Transverse colon (tissue), 4 donors: ENCODE measurements at regions not wholly inside any gene's neighbourhood (a gene's known extent, or its start where the extent isn't known, plus 50 kb on each side); places are given as distances from the start of the nearest gene placed in this dataset.

Source experiments
- DNase-seq: peaks from one replicate; pipeline ENCODE4 v3.0.0-alpha.2; 2019
- H3K27ac ChIP-seq, 4 donors: fragments of 200-600 bp; sonication (generic); 2 replicates each; pipeline ENCODE4 v1.5.1; 2016 to 2018; ENCODE audit warnings: inconsistent platforms in 4 of 4
- H3K27me3 ChIP-seq: fragments of 200-600 bp; sonication (generic); 2 replicates; pipeline ENCODE4 v1.5.1; 2017; ENCODE audit warnings: inconsistent platforms
- H3K36me3 ChIP-seq, 4 donors: fragments of 200-600 bp; sonication (generic); 2 replicates each; pipeline ENCODE4 v1.5.1; 2017 to 2019; ENCODE audit warnings: inconsistent platforms in 4 of 4
- H3K4me1 ChIP-seq, 4 donors: fragments of 200-600 bp; sonication (generic); 2 replicates each; pipeline ENCODE4 v1.5.1; 2017 to 2020; ENCODE audit warnings: inconsistent platforms in 4 of 4
- H3K4me3 ChIP-seq, 4 donors: fragments of 200-600 bp; sonication (generic); 1 replicate in 1 of 4; 2 replicates in 3 of 4; pipeline versions ENCODE4 v1.5.1 to v1.6.1; 2017 to 2019; ENCODE audit warnings: inconsistent platforms in 4 of 4
- H3K9me3 ChIP-seq, 2 donors: fragments of 200-600 bp; sonication (generic); 2 replicates each; pipeline ENCODE4 v1.5.1; 2017 to 2019; ENCODE audit warnings: inconsistent platforms in 2 of 2
- CTCF ChIP-seq, 5 experiments: fragments of 200-600 bp in 3 of 5; fragments of 450-650 bp in 2 of 5; sonication (generic) in 3 of 5; IDR thresholded peaks; 1 replicate in 2 of 5; 2 replicates in 3 of 5; pipeline ENCODE4 v1.5.1; 2016 to 2017; ENCODE audit warnings: antibody characterized with exemption in 5 of 5, inconsistent platforms in 3 of 5, mild to moderate bottlenecking in 2 of 5, moderate library complexity in 1 of 5
- EP300 ChIP-seq: sonication (generic); formaldehyde crosslinking; IDR thresholded peaks from one replicate; pipeline ENCODE4 v1.6.1; 2017; ENCODE audit warnings: antibody characterized with exemption, low read depth
- POLR2A ChIP-seq: fragments of 450-650 bp; IDR thresholded peaks from one replicate; pipeline ENCODE4 v1.6.1; 2016; ENCODE audit warnings: antibody characterized with exemption, mild to moderate bottlenecking, moderate library complexity
- POLR2AphosphoS5 ChIP-seq, 3 donors: sonication (generic); formaldehyde crosslinking; IDR thresholded peaks; one replicate each; pipeline ENCODE4 v1.6.1; 2016; ENCODE audit warnings: antibody characterized with exemption in 3 of 3
- WGBS, 2 donors: methylation state at CpG; one replicate each; pipeline ENCODE4 v1.1.5; 2018; ENCODE audit warnings: low coverage in 1 of 2; 5-methylcytosine and 5-hydroxymethylcytosine counted together
- in situ Hi-C, 4 donors: fragments of 200-750 bp; cut with MboI; loops; one replicate each; pipeline versions ENCODE4 v1.15.0 to v1.15.1; 2017; ENCODE audit warnings: low sequenced_read_pairs in 3 of 4, low pct_ligation_motif_present in 1 of 4, low pct_unique_long_range_greater_than_20kb in 1 of 4
- intact Hi-C: fragments of 100-400 bp; cut with DNase I; formaldehyde crosslinking; loops from one replicate; pipeline ENCODE4 v1.15.1; 2023; ENCODE audit warnings: low total_unique reads

DNA sequence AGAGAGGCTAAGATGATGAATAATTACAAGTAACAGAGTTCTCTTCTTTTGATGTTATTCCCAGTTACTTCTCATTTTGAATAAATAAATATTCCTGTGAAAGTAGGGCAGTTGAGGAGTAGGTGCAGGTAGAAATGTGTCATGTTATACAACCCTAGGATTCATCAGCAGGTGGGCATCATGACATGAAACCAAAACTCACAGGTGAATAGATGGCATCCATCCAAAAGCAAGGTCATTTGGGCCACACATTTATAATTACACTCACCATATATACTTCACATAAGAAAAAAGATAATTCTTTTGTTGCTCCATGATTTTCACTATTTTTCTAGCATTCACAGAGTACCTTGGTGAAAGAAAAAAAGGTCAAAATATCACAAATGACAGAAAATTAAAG, 273.6 kb downstream of the ZBBX start:
- intact Hi-C loops (no loop called here), in situ Hi-C loops (no loop called here)
- H3K9me3 ChIP-seq = no peaks in the 10 kb centered on the region
- no peaks in the 10 kb centered on the region for H3K36me3 ChIP-seq
- no peaks in the 10 kb centered on the region for H3K27me3 ChIP-seq
- H3K27ac ChIP-seq = no peak overlapping the region
- H3K4me1 ChIP-seq = no peaks in the 10 kb centered on the region
- DNase-seq = no peak
- H3K4me3 ChIP-seq = no peak overlapping the region
- TF ChIP-seq POLR2A = no peak
- no peak for TF ChIP-seq CTCF (IDR thresholded peaks at IDR 0.05)
- no peak for TF ChIP-seq EP300
- no peak for TF ChIP-seq POLR2AphosphoS5 (IDR thresholded peaks at IDR 0.05)

DNA sequence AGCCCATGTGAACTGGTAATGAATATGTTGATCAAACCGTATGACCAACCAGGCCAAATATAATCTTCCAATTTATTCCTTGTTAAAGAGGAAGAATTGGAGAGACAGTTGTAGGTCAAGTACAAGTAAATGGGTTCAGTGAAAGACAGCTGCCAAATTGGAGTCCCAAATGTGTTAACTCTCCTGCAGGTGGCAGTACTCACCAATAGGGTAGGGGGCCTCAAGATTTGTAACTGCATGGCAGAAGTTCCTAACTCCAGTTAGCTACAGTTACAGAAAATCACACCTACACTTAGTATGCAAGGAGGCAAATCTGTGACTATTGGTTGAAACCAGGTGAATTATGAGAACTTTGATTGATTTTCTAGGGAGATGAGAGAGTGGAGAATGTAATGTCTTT, 278.0 kb downstream of the ZBBX start:
- no peak for TF ChIP-seq POLR2A
- TF ChIP-seq EP300 = no peak
- TF ChIP-seq POLR2AphosphoS5 (IDR thresholded peaks at IDR 0.05) = no peak
- TF ChIP-seq CTCF (IDR thresholded peaks at IDR 0.05) = no peak
- intact Hi-C loops = no loop called here
- Histone ChIP-seq H3K4me1 (no peaks in the 10 kb centered on the region), H3K36me3 (no peaks in the 10 kb centered on the region), H3K4me3 (no peak overlapping the region), H3K9me3 (no peaks in the 10 kb centered on the region), H3K27me3 (no peaks in the 10 kb centered on the region), H3K27ac (no peak overlapping the region)
- DNase-seq = no peak
- 71 to 80% methylated on average over 1 of the region's 1 CpG for WGBS, 2 donors
- in situ Hi-C loops = no loop called here

- Histone ChIP-seq H3K4me1 (no peaks in the 10 kb centered on the region), H3K4me3 (no peak overlapping the region), H3K9me3 (no peaks in the 10 kb centered on the region), H3K36me3 (no peaks in the 10 kb centered on the region), H3K27ac (no peak overlapping the region), H3K27me3 (no peaks in the 10 kb centered on the region)
- no peak for DNase-seq
- in situ Hi-C loops = no loop called here
- no peak for TF ChIP-seq POLR2AphosphoS5 (IDR thresholded peaks at IDR 0.05)
- WGBS, 2 donors = 56 to 64% methylated on average over 1 of the region's 1 CpG
- intact Hi-C loops = no loop called here
These were observed 279.4 kb downstream of the ZBBX start for GRCh38 chr3:167100651-167101050.

DNA sequence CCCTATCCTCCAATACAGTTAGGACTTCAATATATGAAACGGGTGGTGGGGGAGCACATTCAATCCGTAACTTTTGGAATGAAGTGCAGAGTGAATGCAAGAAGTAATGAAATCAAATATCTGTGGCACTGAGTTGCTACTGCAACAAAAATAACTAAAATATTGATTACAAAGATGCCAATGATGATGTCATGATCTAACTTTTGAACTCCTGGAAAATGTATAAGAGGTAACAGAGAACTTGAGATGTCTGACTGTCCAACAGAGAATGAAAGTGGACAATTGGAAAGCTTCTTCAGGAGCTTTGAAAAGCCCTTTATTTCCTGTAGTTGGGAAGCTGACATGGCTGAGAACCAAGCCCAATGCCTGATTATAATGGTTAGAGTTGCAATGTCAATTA, 279.9 kb downstream of the ZBBX start:
- no peak overlapping the region for H3K27ac ChIP-seq
- no peak for DNase-seq
- H3K36me3 ChIP-seq = no peaks in the 10 kb centered on the region
- no peak overlapping the region for H3K4me3 ChIP-seq
- intact Hi-C loops (no loop called here), in situ Hi-C loops (no loop called here)
- TF ChIP-seq EP300 = no peak
- no peak for TF ChIP-seq POLR2AphosphoS5 (IDR thresholded peaks at IDR 0.05)
- TF ChIP-seq CTCF (IDR thresholded peaks at IDR 0.05) = no peak
- no peak for TF ChIP-seq POLR2A
- no peaks in the 10 kb centered on the region for H3K27me3 ChIP-seq
- H3K4me1 ChIP-seq = no peaks in the 10 kb centered on the region
- no peaks in the 10 kb centered on the region for H3K9me3 ChIP-seq
- 69 to 83% methylated on average over 2 of the region's 2 CpGs for WGBS, 2 donors

DNA sequence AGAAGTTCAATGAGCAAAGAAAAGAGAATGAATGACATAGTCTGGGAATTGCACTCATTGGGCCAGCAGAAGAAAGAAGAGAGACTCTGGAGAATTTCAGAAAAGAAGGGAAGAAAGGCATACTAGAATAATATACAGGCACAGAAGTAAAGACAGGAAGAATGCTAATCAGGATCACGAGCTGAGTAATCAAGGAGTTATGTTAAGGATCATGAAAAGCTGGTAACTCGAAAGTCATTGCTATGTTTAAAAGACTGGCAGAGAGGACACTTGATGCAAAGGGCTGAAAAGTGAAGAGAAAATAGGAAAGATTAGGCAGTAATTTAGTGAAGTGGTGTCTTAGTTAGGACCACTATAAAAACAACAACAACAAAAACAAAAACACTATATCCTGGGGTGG, 284.1 kb downstream of the ZBBX start:
- in situ Hi-C loops = no loop called here
- intact Hi-C loops = no loop called here
- Histone ChIP-seq H3K4me1 (no peaks in the 10 kb centered on the region), H3K4me3 (no peak overlapping the region), H3K27me3 (no peaks in the 10 kb centered on the region), H3K36me3 (no peaks in the 10 kb centered on the region), H3K9me3 (no peaks in the 10 kb centered on the region), H3K27ac (no peak overlapping the region)
- 43 to 44% methylated on average over 2 of the region's 2 CpGs for WGBS, 2 donors
- no peak for TF ChIP-seq EP300
- no peak for TF ChIP-seq CTCF (IDR thresholded peaks at IDR 0.05)
- DNase-seq = no peak
